Trophoblast cell (in vitro differentiated cells and primary cell): ENCODE measurements at regions not wholly inside any gene's neighbourhood (a gene's known extent, or its start where the extent isn't known, plus 50 kb on each side); places are given as distances from the start of the nearest gene placed in this dataset.

Experiments used
- DNase-seq, 2 donors: peaks; one replicate each; pipeline ENCODE4 v3.0.0-alpha.2; 2016
- H2AFZ ChIP-seq: 2 replicates; pipeline ENCODE4 v1.6.1; 2013; ENCODE audit warnings: low read length, moderate library complexity, mild to moderate bottlenecking; ENCODE audit not compliant: insufficient read depth, poor library complexity
- H2AK5ac ChIP-seq: 2 replicates; pipeline ENCODE4 v1.6.1; 2013; ENCODE audit warnings: mild to moderate bottlenecking, low read length
- H2BK120ac ChIP-seq: 2 replicates; pipeline ENCODE4 v1.6.1; 2013; ENCODE audit warnings: low read length, mild to moderate bottlenecking, moderate library complexity; ENCODE audit not compliant: insufficient read depth, poor library complexity
- H2BK12ac ChIP-seq: 2 replicates; pipeline ENCODE4 v1.6.1; 2013; ENCODE audit warnings: mild to moderate bottlenecking, low read length, moderate library complexity
- H2BK5ac ChIP-seq: 2 replicates; pipeline ENCODE4 v1.6.1; 2013; ENCODE audit warnings: low read length, low read depth, moderate library complexity, mild to moderate bottlenecking; ENCODE audit not compliant: poor library complexity
- H3K14ac ChIP-seq: 2 replicates; pipeline ENCODE4 v1.6.1; 2013; ENCODE audit warnings: mild to moderate bottlenecking, low read length
- H3K18ac ChIP-seq: 2 replicates; pipeline ENCODE4 v1.6.1; 2013; ENCODE audit warnings: mild to moderate bottlenecking, low read length
- H3K23ac ChIP-seq: 2 replicates; pipeline ENCODE4 v1.6.1; 2013; ENCODE audit warnings: low read length
- H3K27ac ChIP-seq: 2 replicates; pipeline ENCODE4 v1.5.1; 2013; ENCODE audit warnings: low read depth, mild to moderate bottlenecking, inconsistent platforms, low read length, moderate library complexity
- H3K27me3 ChIP-seq: 2 replicates; pipeline ENCODE4 v1.6.1; 2013; ENCODE audit warnings: inconsistent platforms, mild to moderate bottlenecking, low read length, moderate library complexity; ENCODE audit not compliant: insufficient read depth
- H3K36me3 ChIP-seq, 2 experiments: 1 replicate in 1 of 2; 2 replicates in 1 of 2; pipeline ENCODE4 v1.6.1; 2013; ENCODE audit warnings: low read length in 2 of 2, mild to moderate bottlenecking in 2 of 2, moderate library complexity in 1 of 2; ENCODE audit not compliant: insufficient read depth in 2 of 2, control insufficient read depth in 1 of 2
- H3K4ac ChIP-seq: 2 replicates; pipeline ENCODE4 v1.6.1; 2013; ENCODE audit warnings: low read depth, mild to moderate bottlenecking, low read length, moderate library complexity
- H3K4me1 ChIP-seq, 2 experiments: 1 replicate in 1 of 2; 2 replicates in 1 of 2; pipeline ENCODE4 v1.6.1; 2013; ENCODE audit warnings: low read length in 2 of 2, mild to moderate bottlenecking in 2 of 2, moderate library complexity in 1 of 2; ENCODE audit not compliant: insufficient read depth in 2 of 2, control insufficient read depth in 1 of 2
- H3K4me2 ChIP-seq: 2 replicates; pipeline ENCODE4 v1.6.1; 2013; ENCODE audit warnings: inconsistent platforms, mild to moderate bottlenecking, low read length, moderate library complexity
- H3K4me3 ChIP-seq: 2 replicates; pipeline ENCODE4 v1.5.1; 2013; ENCODE audit warnings: mild to moderate bottlenecking, low read depth, low read length, inconsistent platforms
- H3K79me1 ChIP-seq: one replicate; pipeline ENCODE4 v1.6.1; 2013; ENCODE audit warnings: low read length
- H3K79me2 ChIP-seq: 2 replicates; pipeline ENCODE4 v1.6.1; 2013; ENCODE audit warnings: low read length, mild to moderate bottlenecking; ENCODE audit not compliant: control insufficient read depth, insufficient read depth, poor library complexity
- H3K9ac ChIP-seq: 2 replicates; pipeline ENCODE4 v1.6.1; 2013; ENCODE audit warnings: mild to moderate bottlenecking, low read length
- H3K9me3 ChIP-seq: 2 replicates; pipeline ENCODE4 v1.6.1; 2013; ENCODE audit warnings: low read depth, mild to moderate bottlenecking, control low read depth, inconsistent platforms, low read length; ENCODE audit not compliant: insufficient read depth
- H4K12ac ChIP-seq: 2 replicates; pipeline ENCODE4 v1.6.1; 2013; ENCODE audit warnings: low read depth, mild to moderate bottlenecking, low read length, moderate library complexity
- H4K8ac ChIP-seq: 2 replicates; pipeline ENCODE4 v1.6.1; 2013; ENCODE audit warnings: low read depth, mild to moderate bottlenecking, low read length, moderate library complexity
- H4K91ac ChIP-seq: one replicate; pipeline ENCODE4 v1.6.1; 2013; ENCODE audit warnings: low read depth, mild to moderate bottlenecking, low read length, moderate library complexity
- WGBS: extraction: QIAGEN DNeasy Blood & Tissue Kit; methylation state at CpG from one replicate; pipeline ENCODE4 v1.1.7; 2013; ENCODE audit warnings: missing lambda C conversion rate; ENCODE audit not compliant: insufficient read length, insufficient coverage; ENCODE audit errors: extremely low coverage; 5-methylcytosine and 5-hydroxymethylcytosine counted together

DNA sequence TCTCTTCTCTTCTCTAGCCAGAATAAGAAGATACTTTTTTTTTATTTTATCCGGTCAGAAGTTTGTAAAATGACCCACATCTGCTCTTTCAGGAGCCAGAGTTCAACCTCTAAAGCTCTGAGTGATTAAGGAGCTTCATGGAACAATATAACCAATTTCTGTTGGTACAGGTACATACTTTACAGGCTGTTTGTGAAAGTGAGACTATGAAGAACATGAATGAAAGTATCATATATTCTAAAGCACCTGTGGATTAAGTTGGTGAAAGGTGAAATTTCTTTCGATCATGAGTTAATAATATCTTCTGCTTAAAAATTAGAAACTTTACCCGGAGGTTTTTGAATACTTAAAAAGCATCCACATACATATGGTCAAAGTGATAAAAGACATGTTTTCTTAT lies 65.2 kb downstream of the DMRT2 start:
- Histone ChIP-seq H2BK12ac (no peak overlapping the region), H3K4me2 (no peak overlapping the region), H3K9ac (no peak overlapping the region), H3K23ac (no peak overlapping the region), H2AFZ (no peak overlapping the region), H4K12ac (no peak overlapping the region), H3K4ac (no peak overlapping the region), H3K4me3 (no peak overlapping the region), H3K9me3 (no peaks in the 10 kb centered on the region), H2BK5ac (no peak overlapping the region), H3K14ac (no peak overlapping the region), H4K91ac (no peak overlapping the region), H3K79me2 (no peaks in the 10 kb centered on the region), H3K27me3 (no peaks in the 10 kb centered on the region), H3K36me3 (no peaks in the 10 kb centered on the region), H3K4me1 (no peaks in the 10 kb centered on the region), H4K8ac (no peak overlapping the region), H3K18ac (no peak overlapping the region), H2BK120ac (no peak overlapping the region), H2AK5ac (no peak overlapping the region), H3K27ac (no peak overlapping the region), H3K79me1 (no peaks in the 10 kb centered on the region)
- WGBS: no CpG with 5 or more reads among the region's 3 CpGs
- DNase-seq: no peak

DNA sequence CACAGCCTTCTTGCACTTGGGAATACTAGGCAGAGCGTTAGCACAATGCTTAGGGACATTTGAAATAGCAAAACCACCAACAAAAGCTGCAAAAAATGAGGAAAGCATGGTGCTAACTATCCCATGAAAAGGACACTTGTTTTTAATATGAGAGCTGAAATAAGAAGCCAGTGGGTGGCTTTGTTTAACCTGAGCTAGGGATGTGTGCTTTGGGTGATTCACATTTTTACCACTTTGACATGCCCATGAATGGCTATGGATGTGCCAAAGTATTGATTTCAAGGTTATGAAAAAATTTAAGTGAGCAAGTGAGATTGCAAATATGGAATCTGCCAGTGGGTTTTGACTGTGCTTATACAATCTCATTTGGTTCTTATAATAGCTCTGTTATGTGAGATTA lies 67.3 kb downstream of the DMRT2 start:
- WGBS: no CpG with 5 or more reads among the region's 1 CpG
- no peak overlapping the region for H2AK5ac ChIP-seq
- no peak overlapping the region for H2BK12ac ChIP-seq
- no peak overlapping the region for H3K14ac ChIP-seq
- H3K4ac ChIP-seq: no peak overlapping the region
- H3K18ac ChIP-seq: no peak overlapping the region
- H2BK120ac ChIP-seq: no peak overlapping the region
- H2AFZ ChIP-seq: no peak overlapping the region
- no peak overlapping the region for H3K27ac ChIP-seq
- H3K4me2 ChIP-seq: no peak overlapping the region
- H3K23ac ChIP-seq: no peak overlapping the region
- no peaks in the 10 kb centered on the region for H3K36me3 ChIP-seq
- H2BK5ac ChIP-seq: no peak overlapping the region
- no peaks in the 10 kb centered on the region for H3K79me1 ChIP-seq
- H3K4me1 ChIP-seq: no peaks in the 10 kb centered on the region
- no peak overlapping the region for H3K9ac ChIP-seq
- no peak overlapping the region for H3K4me3 ChIP-seq
- no peak overlapping the region for H4K91ac ChIP-seq
- no peak for DNase-seq
- H3K27me3 ChIP-seq: no peaks in the 10 kb centered on the region
- H4K12ac ChIP-seq: no peak overlapping the region
- no peak overlapping the region for H4K8ac ChIP-seq
- H3K9me3 ChIP-seq: no peaks in the 10 kb centered on the region
- no peaks in the 10 kb centered on the region for H3K79me2 ChIP-seq

DNA sequence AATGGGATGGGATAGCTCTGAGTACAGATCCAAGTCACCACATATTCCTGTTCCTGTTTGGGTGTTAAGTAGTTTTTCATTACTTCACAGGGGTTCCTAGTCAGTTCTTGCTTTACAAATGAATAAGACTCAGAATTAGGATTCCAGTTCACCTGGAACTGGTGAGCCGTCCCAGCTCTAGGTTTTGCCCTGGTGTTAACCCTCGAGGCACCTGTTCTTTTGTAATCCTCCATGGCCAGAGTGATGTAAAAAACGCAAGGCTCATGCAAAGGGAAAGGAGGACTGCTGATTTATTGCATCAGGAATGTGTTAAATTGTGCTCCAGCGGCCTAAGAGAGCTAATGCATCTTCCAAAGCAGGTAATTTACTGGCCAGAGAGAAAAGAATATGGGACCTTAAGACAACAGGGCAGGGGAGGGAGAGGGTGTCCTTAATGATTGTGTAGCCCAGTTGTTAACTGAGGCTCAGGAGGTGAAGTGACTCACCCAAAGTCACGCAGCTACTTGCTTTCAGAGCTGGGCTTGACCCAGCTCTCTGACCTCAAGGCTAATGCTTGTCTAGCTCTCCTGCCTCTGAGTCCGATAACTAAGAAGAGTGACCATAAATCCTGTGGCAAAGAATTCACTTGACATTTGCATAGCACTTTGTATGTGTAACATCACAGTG lies 70.5 kb downstream of the DMRT2 start:
- Histone ChIP-seq H4K12ac (no peak overlapping the region), H3K9ac (no peak overlapping the region), H4K8ac (no peak overlapping the region), H3K79me1 (no peaks in the 10 kb centered on the region), H3K4me1 (no peaks in the 10 kb centered on the region), H2AFZ (no peak overlapping the region), H3K27me3 (no peaks in the 10 kb centered on the region), H3K4me2 (no peak overlapping the region), H4K91ac (no peak overlapping the region), H3K79me2 (no peaks in the 10 kb centered on the region), H2BK12ac (no peak overlapping the region), H3K23ac (no peak overlapping the region), H3K27ac (no peak overlapping the region), H3K4me3 (no peak overlapping the region), H3K36me3 (no peaks in the 10 kb centered on the region), H3K4ac (no peak overlapping the region), H2AK5ac (no peak overlapping the region), H2BK5ac (no peak overlapping the region), H3K14ac (no peak overlapping the region), H2BK120ac (no peak overlapping the region), H3K18ac (no peak overlapping the region), H3K9me3 (no peaks in the 10 kb centered on the region)
- DNase-seq: no peak
- WGBS: no CpG with 5 or more reads among the region's 6 CpGs

DNA sequence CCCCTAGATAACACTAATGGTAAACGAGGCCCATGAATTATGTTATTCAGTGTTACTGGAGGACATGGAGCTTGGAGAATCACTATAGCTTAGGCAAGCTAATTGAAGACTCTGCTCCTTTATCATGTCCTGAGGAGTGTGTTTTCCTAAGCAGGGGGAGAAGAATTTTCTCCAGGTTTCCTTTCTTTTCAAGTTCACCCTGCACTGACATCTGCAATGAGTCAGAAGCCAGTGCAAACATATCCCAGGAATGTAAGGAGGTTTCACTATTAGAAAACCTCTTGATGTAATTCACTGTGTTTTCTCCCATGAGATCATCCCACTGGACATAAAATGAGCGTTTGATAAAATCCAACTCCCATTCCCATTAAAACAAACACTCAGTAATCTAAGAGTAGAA lies 75.6 kb downstream of the DMRT2 start:
- Histone ChIP-seq H3K4me2 (no peak overlapping the region), H3K4me3 (no peak overlapping the region), H3K27me3 (no peaks in the 10 kb centered on the region), H2BK5ac (no peak overlapping the region), H2AFZ (no peak overlapping the region), H2AK5ac (no peak overlapping the region), H3K79me2 (no peaks in the 10 kb centered on the region), H3K36me3 (no peaks in the 10 kb centered on the region), H3K4ac (no peak overlapping the region), H3K9ac (no peak overlapping the region), H3K14ac (no peak overlapping the region), H3K79me1 (no peaks in the 10 kb centered on the region), H4K12ac (no peak overlapping the region), H3K27ac (no peak overlapping the region), H3K9me3 (no peaks in the 10 kb centered on the region), H3K4me1 (no peaks in the 10 kb centered on the region), H3K23ac (no peak overlapping the region), H3K18ac (no peak overlapping the region), H2BK12ac (no peak overlapping the region), H4K91ac (no peak overlapping the region), H4K8ac (no peak overlapping the region), H2BK120ac (no peak overlapping the region)
- no CpG with 5 or more reads among the region's 2 CpGs for WGBS
- DNase-seq: peak; percentile 13 to 32
